ENCODE measurements at regions not wholly inside any gene's neighbourhood (a gene's known extent, or its start where the extent isn't known, plus 50 kb on each side); places are given as distances from the start of the nearest gene placed in this dataset.

DNA sequence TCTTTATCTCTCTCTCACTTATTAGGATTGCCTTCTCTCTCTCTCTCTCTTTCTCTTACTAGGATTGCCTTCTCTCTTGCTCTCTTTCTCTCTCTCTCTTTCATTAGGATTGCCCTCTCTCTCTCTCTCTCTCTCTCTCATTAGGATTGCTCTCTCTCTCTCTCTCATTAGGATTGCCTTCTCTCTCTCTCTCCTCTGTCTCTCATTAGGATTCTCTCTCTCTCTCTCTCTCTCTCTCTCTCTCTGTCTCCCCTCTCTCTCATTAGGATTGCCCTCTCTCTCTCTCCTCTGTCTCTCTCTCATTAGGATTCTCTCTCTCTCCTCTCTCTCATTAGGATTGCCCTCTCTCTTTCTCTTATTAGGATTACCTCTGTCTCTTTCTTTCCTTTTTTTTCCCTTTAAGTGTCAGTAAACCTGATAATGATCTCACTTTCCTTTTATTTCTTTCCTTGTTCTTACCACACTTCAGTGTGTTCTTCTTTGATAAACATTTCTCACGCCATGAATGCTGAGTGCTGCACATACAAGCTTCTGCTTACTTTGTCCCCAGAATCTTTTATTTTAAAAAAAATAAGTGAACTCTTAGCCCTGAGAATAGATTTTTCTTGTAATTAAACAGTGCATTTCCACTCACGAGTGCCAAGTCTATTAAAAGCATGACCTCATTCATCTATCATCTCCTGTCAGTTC, 243.4 kb upstream of the TBC1D5 start:
- TF ChIP-seq RAD21 (IDR thresholded peaks at IDR 0.05; ENCODE audit: low read depth) (no peak), TAF1 (IDR thresholded peaks at IDR 0.05; ENCODE audit: low read depth) (no peak), EP300 (IDR thresholded peaks at IDR 0.05; ENCODE audit: borderline replicate concordance) (no peak), EGR1 (IDR thresholded peaks at IDR 0.05) (no peak), TEAD4 (IDR thresholded peaks at IDR 0.05) (no peak), CEBPB (IDR thresholded peaks at IDR 0.05) (no peak), YY1 (IDR thresholded peaks at IDR 0.05; ENCODE audit: low read depth) (no peak), FOXM1 (IDR thresholded peaks at IDR 0.05; ENCODE audit: borderline replicate concordance, low read depth) (no peak), CREB1 (IDR thresholded peaks at IDR 0.05; ENCODE audit: low read depth) (no peak), NFIC (IDR thresholded peaks at IDR 0.05) (no peak), ZBTB7A (IDR thresholded peaks at IDR 0.05; ENCODE audit: low read depth) (no peak), TCF12 (IDR thresholded peaks at IDR 0.05; ENCODE audit: low read depth) (no peak)
- TF ChIP-seq, protein P1, sequence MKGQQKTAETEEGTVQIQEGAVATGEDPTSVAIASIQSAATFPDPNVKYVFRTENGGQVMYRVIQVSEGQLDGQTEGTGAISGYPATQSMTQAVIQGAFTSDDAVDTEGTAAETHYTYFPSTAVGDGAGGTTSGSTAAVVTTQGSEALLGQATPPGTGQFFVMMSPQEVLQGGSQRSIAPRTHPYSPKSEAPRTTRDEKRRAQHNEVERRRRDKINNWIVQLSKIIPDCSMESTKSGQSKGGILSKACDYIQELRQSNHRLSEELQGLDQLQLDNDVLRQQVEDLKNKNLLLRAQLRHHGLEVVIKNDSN (IDR thresholded peaks at IDR 0.05) = no peak
- TF ChIP-seq, protein P2, sequence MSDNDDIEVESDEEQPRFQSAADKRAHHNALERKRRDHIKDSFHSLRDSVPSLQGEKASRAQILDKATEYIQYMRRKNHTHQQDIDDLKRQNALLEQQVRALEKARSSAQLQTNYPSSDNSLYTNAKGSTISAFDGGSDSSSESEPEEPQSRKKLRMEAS (IDR thresholded peaks at IDR 0.05) = no peak
- TF ChIP-seq, protein P3, sequence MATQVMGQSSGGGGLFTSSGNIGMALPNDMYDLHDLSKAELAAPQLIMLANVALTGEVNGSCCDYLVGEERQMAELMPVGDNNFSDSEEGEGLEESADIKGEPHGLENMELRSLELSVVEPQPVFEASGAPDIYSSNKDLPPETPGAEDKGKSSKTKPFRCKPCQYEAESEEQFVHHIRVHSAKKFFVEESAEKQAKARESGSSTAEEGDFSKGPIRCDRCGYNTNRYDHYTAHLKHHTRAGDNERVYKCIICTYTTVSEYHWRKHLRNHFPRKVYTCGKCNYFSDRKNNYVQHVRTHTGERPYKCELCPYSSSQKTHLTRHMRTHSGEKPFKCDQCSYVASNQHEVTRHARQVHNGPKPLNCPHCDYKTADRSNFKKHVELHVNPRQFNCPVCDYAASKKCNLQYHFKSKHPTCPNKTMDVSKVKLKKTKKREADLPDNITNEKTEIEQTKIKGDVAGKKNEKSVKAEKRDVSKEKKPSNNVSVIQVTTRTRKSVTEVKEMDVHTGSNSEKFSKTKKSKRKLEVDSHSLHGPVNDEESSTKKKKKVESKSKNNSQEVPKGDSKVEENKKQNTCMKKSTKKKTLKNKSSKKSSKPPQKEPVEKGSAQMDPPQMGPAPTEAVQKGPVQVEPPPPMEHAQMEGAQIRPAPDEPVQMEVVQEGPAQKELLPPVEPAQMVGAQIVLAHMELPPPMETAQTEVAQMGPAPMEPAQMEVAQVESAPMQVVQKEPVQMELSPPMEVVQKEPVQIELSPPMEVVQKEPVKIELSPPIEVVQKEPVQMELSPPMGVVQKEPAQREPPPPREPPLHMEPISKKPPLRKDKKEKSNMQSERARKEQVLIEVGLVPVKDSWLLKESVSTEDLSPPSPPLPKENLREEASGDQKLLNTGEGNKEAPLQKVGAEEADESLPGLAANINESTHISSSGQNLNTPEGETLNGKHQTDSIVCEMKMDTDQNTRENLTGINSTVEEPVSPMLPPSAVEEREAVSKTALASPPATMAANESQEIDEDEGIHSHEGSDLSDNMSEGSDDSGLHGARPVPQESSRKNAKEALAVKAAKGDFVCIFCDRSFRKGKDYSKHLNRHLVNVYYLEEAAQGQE (IDR thresholded peaks at IDR 0.05; ENCODE audit: low read depth) = no peak

DNA sequence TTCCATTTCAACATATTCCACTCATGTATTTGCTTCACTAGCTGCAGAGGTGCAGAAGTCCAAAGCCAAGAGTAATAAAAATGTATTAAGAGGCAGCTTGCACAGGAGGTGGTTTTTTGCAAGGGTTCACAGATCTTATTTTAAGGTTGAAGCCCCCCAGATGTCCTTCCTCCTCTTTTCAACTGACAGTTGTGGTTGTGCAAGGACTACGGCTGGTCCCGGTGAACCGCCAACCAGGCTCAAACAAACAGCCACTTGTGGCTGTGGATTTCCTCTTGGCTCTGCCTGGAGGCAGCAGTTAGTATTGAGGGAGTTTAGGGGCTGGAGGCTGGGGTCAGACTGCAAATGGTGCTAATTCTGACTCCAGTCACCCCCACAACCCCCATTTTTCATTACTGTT, 240.7 kb upstream of the TBC1D5 start:
- TF ChIP-seq NFIC (IDR thresholded peaks at IDR 0.05) (no peak), EGR1 (IDR thresholded peaks at IDR 0.05) (no peak), CREB1 (IDR thresholded peaks at IDR 0.05; ENCODE audit: low read depth) (no peak), YY1 (IDR thresholded peaks at IDR 0.05; ENCODE audit: low read depth) (no peak), TCF12 (IDR thresholded peaks at IDR 0.05; ENCODE audit: low read depth) (no peak)
- TF ChIP-seq, protein P2 (IDR thresholded peaks at IDR 0.05) = no peak

DNA sequence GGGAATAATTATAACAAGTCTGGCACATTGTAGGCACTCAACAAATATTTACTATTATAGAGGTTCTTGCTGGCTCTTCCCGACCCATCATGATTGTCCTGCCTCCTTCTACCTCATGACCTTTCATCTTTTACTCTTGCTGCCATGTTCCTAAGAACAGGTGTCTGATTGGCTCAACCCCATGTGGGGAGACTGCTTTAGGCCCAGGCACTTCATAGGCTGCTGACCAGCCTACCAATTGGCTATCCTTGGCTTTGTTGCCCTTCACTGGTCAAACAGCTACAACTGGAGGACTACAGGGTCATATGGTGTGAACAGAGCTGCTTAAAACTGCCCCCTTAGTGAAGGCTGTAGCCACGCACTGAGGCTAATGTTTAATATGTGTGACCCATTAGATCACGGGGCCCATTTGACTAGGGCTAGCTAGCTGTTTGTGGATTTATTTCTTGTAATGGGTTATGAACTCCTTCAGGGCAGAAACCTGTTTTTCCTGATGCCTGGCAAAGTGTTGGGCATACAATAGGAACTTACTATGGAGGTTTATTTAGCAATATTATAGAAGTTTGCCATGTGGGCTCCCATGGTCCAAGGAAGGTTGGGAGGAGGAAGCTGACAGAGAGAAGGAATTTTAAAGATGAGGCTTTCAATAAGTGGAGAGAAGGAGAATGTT, 239.9 kb upstream of the TBC1D5 start:
- TF ChIP-seq FOXM1 (IDR thresholded peaks at IDR 0.05; ENCODE audit: borderline replicate concordance, low read depth) (no peak), EP300 (IDR thresholded peaks at IDR 0.05; ENCODE audit: borderline replicate concordance) (no peak), ZBTB7A (IDR thresholded peaks at IDR 0.05; ENCODE audit: low read depth) (no peak), EGR1 (IDR thresholded peaks at IDR 0.05) (no peak), NFIC (IDR thresholded peaks at IDR 0.05) (no peak), CREB1 (IDR thresholded peaks at IDR 0.05; ENCODE audit: low read depth) (no peak), YY1 (IDR thresholded peaks at IDR 0.05; ENCODE audit: low read depth) (no peak), TCF12 (IDR thresholded peaks at IDR 0.05; ENCODE audit: low read depth) (no peak), TAF1 (IDR thresholded peaks at IDR 0.05; ENCODE audit: low read depth) (no peak), TEAD4 (IDR thresholded peaks at IDR 0.05) (no peak)
- TF ChIP-seq, protein P2 (IDR thresholded peaks at IDR 0.05) = no peak
- TF ChIP-seq, protein P1 (IDR thresholded peaks at IDR 0.05) = no peak

DNA sequence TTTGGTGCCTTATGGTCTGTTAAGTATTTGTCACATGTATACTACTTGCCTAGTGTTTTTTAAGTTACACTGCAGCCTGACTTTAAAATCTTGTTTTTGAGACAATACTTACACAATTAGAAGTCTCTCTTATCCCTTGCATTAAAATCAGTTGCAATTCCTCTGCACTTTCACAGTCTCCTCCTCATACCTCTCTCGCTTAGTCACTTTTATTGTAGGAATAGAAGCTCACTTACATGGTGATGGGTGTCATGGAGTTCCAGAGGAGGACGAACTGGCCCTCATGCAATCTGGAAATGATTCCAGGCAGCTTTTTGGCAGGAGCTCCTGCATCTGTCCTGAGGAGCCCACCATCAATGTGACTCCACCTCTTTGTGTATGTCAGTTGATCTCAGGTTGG, 238.4 kb upstream of the TBC1D5 start:
- TF ChIP-seq CEBPB (IDR thresholded peaks at IDR 0.05) = no peak
- TF ChIP-seq RAD21 (IDR thresholded peaks at IDR 0.05; ENCODE audit: low read depth) = no peak
- no peak for TF ChIP-seq FOXM1 (IDR thresholded peaks at IDR 0.05; ENCODE audit: borderline replicate concordance, low read depth)
- no peak for TF ChIP-seq EGR1 (IDR thresholded peaks at IDR 0.05)
- TF ChIP-seq TEAD4 (IDR thresholded peaks at IDR 0.05) = no peak
- TF ChIP-seq, protein P2 (IDR thresholded peaks at IDR 0.05) = no peak
- no peak for TF ChIP-seq YY1 (IDR thresholded peaks at IDR 0.05; ENCODE audit: low read depth)
- TF ChIP-seq, protein P3 (IDR thresholded peaks at IDR 0.05; ENCODE audit: low read depth) = no peak

DNA sequence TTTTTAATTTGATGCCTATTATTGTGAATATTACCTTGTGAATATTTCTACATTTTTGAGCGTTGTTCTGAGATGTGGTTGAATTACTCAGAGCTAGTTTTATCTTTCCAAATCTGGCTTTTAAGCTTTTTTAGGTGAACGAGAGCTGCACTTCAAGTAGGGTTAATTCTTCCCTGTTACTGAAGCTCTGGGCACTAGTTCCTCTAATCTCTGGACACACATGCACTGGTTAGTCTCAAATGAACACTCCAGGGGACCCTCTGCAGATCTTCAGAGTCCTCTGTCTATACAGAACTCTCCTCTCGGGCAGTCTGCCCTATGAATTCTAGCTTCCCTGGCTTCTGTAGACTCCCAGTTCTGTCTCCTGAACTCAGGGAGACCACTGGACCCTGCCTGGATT, 237.5 kb upstream of the TBC1D5 start:
- TF ChIP-seq NFIC (IDR thresholded peaks at IDR 0.05) (no peak), EGR1 (IDR thresholded peaks at IDR 0.05) (no peak), RAD21 (IDR thresholded peaks at IDR 0.05; ENCODE audit: low read depth) (no peak), ZBTB7A (IDR thresholded peaks at IDR 0.05; ENCODE audit: low read depth) (no peak), EP300 (IDR thresholded peaks at IDR 0.05; ENCODE audit: borderline replicate concordance) (no peak), YY1 (IDR thresholded peaks at IDR 0.05; ENCODE audit: low read depth) (no peak), TEAD4 (IDR thresholded peaks at IDR 0.05) (no peak), FOXM1 (IDR thresholded peaks at IDR 0.05; ENCODE audit: borderline replicate concordance, low read depth) (no peak), TAF1 (IDR thresholded peaks at IDR 0.05; ENCODE audit: low read depth) (no peak), CEBPB (IDR thresholded peaks at IDR 0.05) (no peak), TCF12 (IDR thresholded peaks at IDR 0.05; ENCODE audit: low read depth) (no peak), CREB1 (IDR thresholded peaks at IDR 0.05; ENCODE audit: low read depth) (no peak)
- TF ChIP-seq, protein P2 (IDR thresholded peaks at IDR 0.05) = no peak

Measured in Ishikawa (cell line).